ENCODE measurements at regions not wholly inside any gene's neighbourhood (a gene's known extent, or its start where the extent isn't known, plus 50 kb on each side); places are given as distances from the start of the nearest gene placed in this dataset.

- Histone ChIP-seq H3K4me1 (ENCODE audit: control insufficient read depth in 1 of 2, insufficient read depth in 2 of 2, low read length in 2 of 2) (no peaks in the 10 kb centered on the region), H3K36me3 (ENCODE audit: control insufficient read depth in 1 of 2, insufficient read depth in 2 of 2, low read length in 2 of 2) (no peaks in the 10 kb centered on the region), H3K27ac (ENCODE audit: low read length) (no peak overlapping the region), H3K27me3 (ENCODE audit: low read depth, low read length) (no peaks in the 10 kb centered on the region), H3K4me3 (ENCODE audit: low read depth in 1 of 2, low read length in 2 of 2) (no peak overlapping the region), H3K9me3 (ENCODE audit: control insufficient read depth in 1 of 2, low read length in 2 of 2) (no peaks in the 10 kb centered on the region)
Observed at GRCh38 chr3:170638988-170639387, 53.1 kb upstream of the SLC7A14 start.

GRCh38 chr3:170637306-170637705 lies 51.4 kb upstream of the SLC7A14 start:
- Histone ChIP-seq H3K27me3 (ENCODE audit: low read depth, low read length) (no peaks in the 10 kb centered on the region), H3K4me1 (ENCODE audit: control insufficient read depth in 1 of 2, insufficient read depth in 2 of 2, low read length in 2 of 2) (no peaks in the 10 kb centered on the region), H3K27ac (ENCODE audit: low read length) (no peak overlapping the region), H3K9me3 (ENCODE audit: control insufficient read depth in 1 of 2, low read length in 2 of 2) (no peaks in the 10 kb centered on the region), H3K4me3 (ENCODE audit: low read depth in 1 of 2, low read length in 2 of 2) (no peak overlapping the region), H3K36me3 (ENCODE audit: control insufficient read depth in 1 of 2, insufficient read depth in 2 of 2, low read length in 2 of 2) (no peaks in the 10 kb centered on the region)

DNA sequence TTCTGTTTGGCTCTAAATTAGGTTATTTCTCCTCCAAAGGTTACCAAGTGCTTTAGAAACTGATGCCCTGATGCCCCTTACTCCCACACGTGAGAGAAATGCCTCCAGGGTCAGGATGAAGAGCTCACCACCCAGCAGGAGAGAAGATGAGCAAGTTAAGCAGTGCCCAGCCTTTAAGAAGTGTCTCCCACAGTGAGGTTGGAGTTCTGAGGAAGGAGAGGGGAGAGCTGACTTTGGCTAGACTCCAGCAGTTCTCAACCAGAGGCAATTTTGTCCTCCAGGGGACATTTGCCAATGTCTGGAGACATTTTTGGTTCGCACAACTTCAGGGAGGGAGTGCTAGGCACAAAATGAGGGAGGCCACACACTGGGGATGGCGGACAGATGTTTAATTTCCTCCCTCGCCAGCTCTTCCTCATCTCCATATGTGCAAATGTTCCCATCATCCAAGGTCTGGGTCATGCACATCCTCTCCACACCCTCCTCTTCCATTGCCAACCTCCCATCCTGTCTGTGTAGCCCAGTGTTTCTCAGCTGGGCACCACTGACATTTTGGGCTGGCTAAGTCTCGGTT lies 50.6 kb upstream of the SLC7A14 start:
- H3K4me3 ChIP-seq (ENCODE audit: low read depth in 1 of 2, low read length in 2 of 2) = no peak overlapping the region
- no peaks in the 10 kb centered on the region for H3K4me1 ChIP-seq (ENCODE audit: control insufficient read depth in 1 of 2, insufficient read depth in 2 of 2, low read length in 2 of 2)
- H3K9me3 ChIP-seq (ENCODE audit: control insufficient read depth in 1 of 2, low read length in 2 of 2) = no peaks in the 10 kb centered on the region
- H3K36me3 ChIP-seq (ENCODE audit: control insufficient read depth in 1 of 2, insufficient read depth in 2 of 2, low read length in 2 of 2) = no peaks in the 10 kb centered on the region
- no peaks in the 10 kb centered on the region for H3K27me3 ChIP-seq (ENCODE audit: low read depth, low read length)
- no peak overlapping the region for H3K27ac ChIP-seq (ENCODE audit: low read length)

Data from muscle layer of duodenum (tissue), 2 donors.